K562 (cell line): ENCODE measurements at regions not wholly inside any gene's neighbourhood (a gene's known extent, or its start where the extent isn't known, plus 50 kb on each side); places are given as distances from the start of the nearest gene placed in this dataset.

Source experiments
- ATF1 ChIP-seq, 2 experiments: fragments of 450-650 bp in 1 of 2; IDR thresholded peaks; 2 replicates each; pipeline ENCODE4 v1.6.1; 2016; ENCODE audit warnings: missing compliant biosample characterization in 1 of 2, missing genetic modification characterization in 1 of 2
- ATF2 ChIP-seq: sonication (generic); formaldehyde crosslinking; IDR thresholded peaks from 2 replicates; pipeline ENCODE4 v1.8.1; 2022; ENCODE audit warnings: missing genetic modification reagents
- BMI1 ChIP-seq: fragments of 150-350 bp; IDR thresholded peaks from 2 replicates; pipeline ENCODE4 v1.6.1; 2014; ENCODE audit warnings: low read length
- BRD4 ChIP-seq: fragments of 200-600 bp; sonication (generic); IDR thresholded peaks from 2 replicates; pipeline ENCODE4 v1.6.1; 2017; ENCODE audit warnings: inconsistent platforms
- CCAR2 ChIP-seq: fragments of 200-400 bp; formaldehyde crosslinking; IDR thresholded peaks from 2 replicates; pipeline ENCODE4 v1.6.1; 2017; ENCODE audit warnings: mild to moderate bottlenecking, low read depth, low read length
- CHD2 ChIP-seq: IDR thresholded peaks from 2 replicates; pipeline ENCODE4 v1.6.1; 2011; ENCODE audit warnings: low read depth, low read length
- FOXA1 ChIP-seq: fragments of 450-650 bp; IDR thresholded peaks from 2 replicates; pipeline ENCODE4 v1.6.1; 2016; ENCODE audit warnings: mild to moderate bottlenecking, borderline replicate concordance
- FOXJ2 ChIP-seq: fragments of 200-800 bp; sonication (Bioruptor generic); IDR thresholded peaks from 2 replicates; pipeline ENCODE4 v1.6.1; 2016; ENCODE audit warnings: missing genetic modification characterization, missing compliant biosample characterization
- GTF2E2 ChIP-seq: fragments of 200-800 bp; sonication (Bioruptor generic); IDR thresholded peaks from 2 replicates; pipeline ENCODE4 v1.6.1; 2016; ENCODE audit warnings: missing genetic modification characterization, missing compliant biosample characterization
- HNRNPUL1 ChIP-seq: fragments of 200-400 bp; formaldehyde crosslinking; IDR thresholded peaks from 2 replicates; pipeline ENCODE4 v1.6.1; 2017; ENCODE audit warnings: low read length
- MECOM ChIP-seq: fragments of 250-450 bp; sonication (Bioruptor Pico); IDR thresholded peaks from 2 replicates; pipeline ENCODE4 v1.8.0; 2022; ENCODE audit warnings: inconsistent platforms
- RNF219 ChIP-seq: fragments of 250-450 bp; sonication (Bioruptor Pico); IDR thresholded peaks from 2 replicates; pipeline ENCODE4 v1.5.0; 2022; ENCODE audit warnings: mild to moderate bottlenecking
- SAP30 ChIP-seq: fragments of 200-600 bp; sonication (generic); IDR thresholded peaks from 2 replicates; pipeline ENCODE4 v1.6.1; 2012; ENCODE audit warnings: borderline replicate concordance, low read depth, mild to moderate bottlenecking, moderate library complexity, low read length, control low read depth, inconsistent platforms; ENCODE audit not compliant: insufficient read depth, poor library complexity, severe bottlenecking
- SUPT5H ChIP-seq: fragments of 450-650 bp; IDR thresholded peaks from 2 replicates; pipeline ENCODE4 v1.6.1; 2016
- ZBTB33 ChIP-seq: sonication (generic); formaldehyde crosslinking; IDR thresholded peaks from 2 replicates; pipeline ENCODE4 v1.8.1; 2023; ENCODE audit warnings: mild to moderate bottlenecking, missing genetic modification reagents
- ZC3H4 ChIP-seq: sonication (generic); formaldehyde crosslinking; IDR thresholded peaks from 2 replicates; pipeline ENCODE4 v1.9.0; 2021; ENCODE audit warnings: missing genetic modification reagents, borderline replicate concordance
- ZEB2 ChIP-seq: fragments of 450-650 bp; IDR thresholded peaks from 2 replicates; pipeline ENCODE4 v1.6.1; 2016
- ZNF3 ChIP-seq: fragments of 250-450 bp; sonication (Bioruptor Pico); IDR thresholded peaks from 2 replicates; pipeline ENCODE4 v1.5.0; 2021; ENCODE audit warnings: mild to moderate bottlenecking, moderate library complexity
- ZNF436 ChIP-seq: fragments of 250-450, 450-650 bp; sonication (Bioruptor Pico); formaldehyde crosslinking; IDR thresholded peaks from 2 replicates; pipeline ENCODE4 v1.7.0; 2020; ENCODE audit warnings: mild to moderate bottlenecking
- ZNF444 ChIP-seq: fragments of 250-450 bp; sonication (Bioruptor Pico); IDR thresholded peaks from 2 replicates; pipeline ENCODE4 v1.4.0; 2020; ENCODE audit warnings: mild to moderate bottlenecking, moderate library complexity

DNA sequence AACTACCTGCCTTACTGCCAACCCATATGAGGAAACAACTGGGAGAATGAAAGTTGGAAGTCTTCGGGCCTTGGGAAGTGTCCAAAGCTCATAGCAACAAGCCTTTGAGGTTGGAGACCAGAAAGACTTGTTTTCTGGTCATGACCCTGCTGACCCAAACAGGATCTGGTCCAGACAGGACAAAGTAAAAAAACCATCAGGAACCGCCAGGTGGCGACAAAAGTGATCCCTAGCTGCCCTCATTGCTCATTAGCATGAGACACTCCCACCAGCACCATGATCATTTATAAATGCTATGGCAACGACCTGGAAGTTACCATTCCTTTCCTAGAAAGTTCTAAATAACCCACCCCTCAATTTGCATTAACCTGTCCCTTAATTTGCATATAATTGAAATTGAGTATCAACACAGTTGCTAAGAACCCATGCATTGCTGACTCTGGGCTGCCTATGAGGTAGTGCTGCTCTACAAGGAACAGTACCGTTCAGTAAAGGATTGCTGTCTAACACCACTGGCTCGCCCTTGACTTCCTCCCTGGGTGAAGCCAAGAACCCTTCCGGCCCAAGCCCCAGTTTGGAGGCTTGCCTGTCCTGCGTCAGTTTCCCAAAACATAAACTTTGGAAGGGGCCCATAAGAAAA is 89.0 kb downstream of the URB2 start (continued):
- TF ChIP-seq ZC3H4 (CRISPR knock-in tag), result no peak
- TF ChIP-seq MECOM, result 0 out of 2 replicates have a peak, but pooled peaks have one; percentile 13
- no peak for TF ChIP-seq FOXJ2 (tag)
- no peak for TF ChIP-seq ATF2 (CRISPR knock-in tag)
- no peak for TF ChIP-seq BRD4
- no peak for TF ChIP-seq CCAR2
- TF ChIP-seq SUPT5H, result no peak
- no peak for TF ChIP-seq ATF1 (CRISPR knock-in tag; IDR thresholded peaks at IDR 0.05)
- TF ChIP-seq ATF1 (tag; IDR thresholded peaks at IDR 0.05), result peak; percentile 15; the same call in 1 of the 2 replicates
- no peak for TF ChIP-seq ZNF444 (CRISPR knock-in tag)
- no peak for TF ChIP-seq RNF219 (CRISPR knock-in tag)
- no peak for TF ChIP-seq CHD2
- TF ChIP-seq BMI1, result 0 out of 2 replicates have a peak, but pooled peaks have one; percentile 51
- TF ChIP-seq ZNF3, result no peak
- no peak for TF ChIP-seq FOXA1
- no peak for TF ChIP-seq ZBTB33 (CRISPR knock-in tag)
- no peak for TF ChIP-seq ZNF436 (CRISPR knock-in tag)
- no peak for TF ChIP-seq ZEB2
- no peak for TF ChIP-seq SAP30
- no peak for TF ChIP-seq GTF2E2 (tag)
- TF ChIP-seq HNRNPUL1, result no peak
